CD4-positive, alpha-beta T cell treated with Interleukin-12 subunit alpha and Interleukin-12 subunit beta, for 1 hour (primary cell): ENCODE measurements at regions not wholly inside any gene's neighbourhood (a gene's known extent, or its start where the extent isn't known, plus 50 kb on each side); places are given as distances from the start of the nearest gene placed in this dataset.

ENCODE experiments used
- DNase-seq: peaks from one replicate; pipeline ENCODE4 v3.0.0-alpha.2; 2020

DNA sequence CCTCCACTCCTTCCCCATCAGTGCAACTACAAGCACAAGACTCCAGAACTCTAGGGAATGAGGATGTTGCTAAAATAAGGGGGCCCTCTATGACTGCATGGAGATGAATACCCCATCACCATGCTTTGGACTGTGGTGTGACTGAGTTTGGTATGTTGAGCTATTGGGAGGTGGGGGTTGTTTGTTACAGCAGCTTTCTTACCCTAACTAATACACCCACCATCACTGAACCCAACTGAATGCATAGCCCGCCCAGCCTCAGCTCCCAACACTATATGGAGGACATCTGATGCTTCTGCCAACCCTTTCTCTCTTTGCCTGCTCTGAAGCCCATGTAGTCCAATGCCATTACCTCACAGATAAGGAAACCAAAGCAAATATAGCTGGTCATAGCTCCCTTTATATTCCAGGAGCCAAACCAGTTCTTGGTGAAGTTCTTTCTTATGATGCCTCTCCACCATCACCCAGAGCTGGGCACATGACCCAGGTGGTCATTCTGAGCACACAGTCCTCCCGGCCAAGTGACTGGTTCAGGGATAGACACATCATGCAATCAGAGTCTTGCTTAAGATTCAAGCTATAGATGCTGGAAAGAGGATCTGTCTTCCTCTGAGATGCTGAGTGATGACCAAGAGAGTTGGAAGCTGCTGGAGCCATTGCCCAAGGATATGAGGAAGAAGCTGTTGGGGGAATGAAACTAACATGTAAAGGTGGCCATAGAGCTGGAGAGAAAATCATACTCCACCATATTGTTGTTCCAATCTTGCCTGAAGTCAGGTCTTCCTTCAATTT, 155.6 kb upstream of the HAAO start:
- no peak for DNase-seq

DNA sequence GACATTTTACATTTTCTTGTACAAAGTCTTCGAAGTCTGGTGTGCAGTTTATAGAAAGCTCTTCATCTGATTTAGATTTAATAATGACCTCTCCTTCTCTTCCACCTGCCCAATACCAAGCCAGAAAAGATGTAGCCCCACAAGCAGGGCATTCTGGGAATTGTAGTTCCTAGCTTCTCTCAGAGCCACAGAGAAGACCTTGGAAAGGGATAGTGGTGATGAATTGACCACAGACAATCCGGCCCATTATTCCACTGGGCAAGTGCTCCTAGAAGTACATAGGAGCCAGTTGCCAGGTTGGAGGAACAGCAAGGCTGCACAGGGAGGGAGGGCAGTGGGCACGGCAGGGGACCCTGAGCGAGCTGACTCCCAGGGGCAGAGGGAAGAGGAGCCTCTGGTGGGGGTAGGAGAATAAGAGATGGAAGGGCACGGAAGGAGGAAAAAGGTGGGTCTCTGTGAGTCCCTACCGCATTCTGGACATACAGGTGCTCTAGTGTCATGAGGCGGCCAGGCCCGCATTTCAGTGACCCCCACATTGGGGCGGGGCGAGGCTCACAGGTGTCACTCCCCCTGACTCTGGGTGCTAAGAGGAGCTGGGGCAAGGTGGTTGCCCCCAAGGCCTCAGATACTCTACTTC, 152.5 kb upstream of the HAAO start:
- no peak for DNase-seq

DNA sequence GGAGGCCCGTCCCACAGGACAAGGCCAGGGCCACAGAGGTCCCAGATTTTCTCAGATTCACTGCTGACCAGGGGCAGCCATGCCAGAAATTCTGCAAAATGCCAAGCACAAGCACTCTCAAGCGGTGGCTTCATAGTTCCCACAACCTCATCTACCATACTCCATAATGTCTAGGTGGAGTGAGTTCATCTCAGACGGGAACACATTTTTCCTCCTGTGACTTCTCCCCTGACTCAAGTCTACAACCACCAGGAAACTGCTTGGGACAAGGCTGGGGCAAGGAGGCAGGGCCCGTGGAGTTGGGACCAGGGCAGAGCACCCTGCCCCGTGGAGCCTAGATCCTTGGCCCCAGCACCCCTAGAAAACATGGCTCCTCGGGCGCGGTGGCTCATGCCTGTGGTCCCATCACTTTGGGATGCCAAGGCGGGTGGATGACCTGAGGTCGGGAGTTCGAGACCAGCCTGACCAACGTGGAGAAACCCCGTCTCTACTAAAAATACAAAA, 150.7 kb upstream of the HAAO start:
- no peak for DNase-seq

DNA sequence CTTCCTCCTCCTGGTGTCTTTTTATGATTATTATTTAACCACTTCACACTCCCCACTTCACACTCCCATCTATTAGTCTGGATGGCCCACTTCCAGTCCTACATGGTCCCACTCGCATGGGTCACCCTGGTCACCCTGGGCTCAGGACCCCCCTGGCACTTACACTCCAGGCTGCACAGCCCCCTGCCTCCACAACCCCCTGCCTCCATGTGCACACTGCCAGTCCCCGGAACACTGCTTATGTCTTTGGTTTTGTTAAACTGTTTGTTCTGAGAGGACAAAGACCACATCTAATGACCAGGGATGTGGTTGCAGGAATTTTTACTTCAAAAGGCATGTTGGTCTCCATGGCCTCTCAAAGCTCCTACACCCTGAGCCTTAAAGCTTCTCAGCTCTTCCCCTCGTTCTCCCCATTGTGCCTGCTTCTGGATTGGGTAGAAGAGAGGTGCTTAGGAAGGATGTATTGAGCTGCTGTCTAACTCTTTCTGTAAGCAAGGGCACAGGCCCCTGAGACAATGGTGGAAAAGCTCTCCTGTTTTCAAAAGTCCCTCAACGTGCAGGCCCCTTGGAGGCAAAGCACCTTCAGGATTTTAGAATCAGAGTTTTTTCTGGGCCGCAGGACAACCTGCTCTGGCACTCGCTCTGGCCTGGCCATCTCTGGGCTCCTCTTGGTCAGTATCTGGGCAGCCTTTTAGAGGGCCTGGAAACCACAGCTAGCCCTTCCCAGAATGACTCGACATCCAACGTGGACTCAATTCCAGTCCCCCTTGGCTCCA, 150.0 kb upstream of the HAAO start:
- DNase-seq = no peak

DNA sequence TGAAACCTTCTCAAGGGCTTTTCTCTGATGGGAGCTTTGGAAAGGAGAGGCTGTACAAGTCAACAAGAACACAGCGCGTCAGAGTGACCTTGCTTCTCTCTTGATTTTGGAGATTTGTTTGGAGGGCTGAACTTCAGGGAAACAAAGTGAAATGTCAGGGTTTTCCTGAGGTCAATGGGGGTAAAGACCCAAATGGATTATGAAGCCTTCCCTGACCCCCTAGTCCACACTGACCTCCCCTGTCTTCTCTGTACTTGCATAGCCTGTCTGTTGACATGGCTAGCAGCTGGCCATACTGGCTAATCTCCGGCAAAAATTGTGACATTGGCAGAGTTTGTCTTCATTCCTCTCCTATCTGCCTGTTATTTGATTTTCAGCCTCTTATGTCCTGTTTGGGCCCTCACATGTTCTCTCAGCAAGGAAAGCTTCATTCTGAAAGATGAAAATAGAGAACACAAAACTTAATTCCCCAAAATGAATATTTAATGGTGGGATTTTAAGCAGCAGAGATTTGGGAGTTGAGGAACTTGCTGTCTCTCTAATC, 149.3 kb upstream of the HAAO start:
- DNase-seq = no peak

DNA sequence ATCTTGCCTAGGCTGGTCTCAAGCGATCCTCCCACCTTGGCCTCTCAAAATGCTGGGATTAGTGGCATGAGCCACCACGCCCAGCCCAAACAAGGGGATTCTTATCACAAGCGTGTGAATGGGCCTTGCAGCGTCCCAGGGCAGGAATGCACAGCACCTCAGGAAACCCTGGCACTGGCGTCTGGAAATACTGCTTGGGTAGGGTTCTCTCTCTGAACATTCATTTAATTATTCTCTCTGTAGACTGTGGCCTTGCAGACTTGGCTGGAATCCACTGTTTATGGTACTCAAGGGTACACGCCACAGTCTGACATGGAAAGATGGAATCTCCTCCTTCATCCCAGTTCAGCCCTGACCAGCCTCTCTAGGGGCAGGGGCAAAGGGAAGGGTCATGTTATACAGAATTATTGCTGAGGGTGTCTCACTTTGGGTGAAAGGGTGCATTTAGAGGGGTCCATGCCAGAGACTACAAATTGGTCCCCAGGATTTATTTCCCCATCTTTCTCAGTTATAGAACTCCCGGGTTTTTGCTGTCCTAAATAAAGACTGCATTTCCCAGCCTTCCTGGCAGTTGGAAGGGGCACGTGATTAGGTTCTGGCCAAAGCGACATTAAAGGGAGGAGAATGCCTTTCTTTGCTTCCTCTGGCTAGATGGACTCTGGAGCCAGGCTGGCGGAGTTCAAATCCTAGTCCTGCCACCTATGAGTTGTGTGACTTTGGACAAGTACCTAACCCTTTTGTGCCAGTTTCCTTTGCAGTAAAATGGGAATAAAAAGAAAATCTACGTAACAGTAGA, 147.2 kb upstream of the HAAO start:
- no peak for DNase-seq

DNA sequence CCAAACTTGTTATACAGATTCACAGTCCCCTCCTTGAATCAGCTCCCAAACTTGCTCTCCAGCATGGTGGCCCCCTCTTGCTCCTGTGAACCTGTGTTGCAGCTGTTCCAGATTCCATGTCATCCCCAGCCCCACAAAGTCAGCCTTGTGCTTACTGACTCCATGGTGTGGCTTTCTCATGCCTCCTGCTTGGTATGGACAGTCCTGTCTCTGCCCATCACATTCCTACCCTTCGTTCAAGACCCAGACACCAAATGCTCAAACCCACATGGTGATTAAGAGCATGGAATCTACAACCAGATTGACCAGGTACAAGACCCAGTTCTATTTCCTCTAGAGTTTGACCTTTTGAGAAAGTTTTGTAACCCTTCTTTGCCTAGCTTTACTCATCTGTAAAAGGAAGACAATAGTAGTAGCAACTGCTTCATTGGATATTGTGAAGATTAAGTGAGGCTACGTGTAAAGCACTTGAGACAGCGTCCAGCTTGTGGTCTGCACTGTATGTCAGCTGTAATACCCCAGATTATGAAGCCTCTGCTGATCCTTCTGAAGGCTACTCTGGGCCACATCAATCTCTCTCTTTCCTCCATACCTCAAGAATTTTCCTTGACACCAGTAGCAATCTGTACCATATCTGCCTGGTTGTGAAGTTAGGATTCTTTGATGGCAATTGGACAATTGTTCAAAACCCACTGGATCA, 146.4 kb upstream of the HAAO start:
- DNase-seq = no peak

DNA sequence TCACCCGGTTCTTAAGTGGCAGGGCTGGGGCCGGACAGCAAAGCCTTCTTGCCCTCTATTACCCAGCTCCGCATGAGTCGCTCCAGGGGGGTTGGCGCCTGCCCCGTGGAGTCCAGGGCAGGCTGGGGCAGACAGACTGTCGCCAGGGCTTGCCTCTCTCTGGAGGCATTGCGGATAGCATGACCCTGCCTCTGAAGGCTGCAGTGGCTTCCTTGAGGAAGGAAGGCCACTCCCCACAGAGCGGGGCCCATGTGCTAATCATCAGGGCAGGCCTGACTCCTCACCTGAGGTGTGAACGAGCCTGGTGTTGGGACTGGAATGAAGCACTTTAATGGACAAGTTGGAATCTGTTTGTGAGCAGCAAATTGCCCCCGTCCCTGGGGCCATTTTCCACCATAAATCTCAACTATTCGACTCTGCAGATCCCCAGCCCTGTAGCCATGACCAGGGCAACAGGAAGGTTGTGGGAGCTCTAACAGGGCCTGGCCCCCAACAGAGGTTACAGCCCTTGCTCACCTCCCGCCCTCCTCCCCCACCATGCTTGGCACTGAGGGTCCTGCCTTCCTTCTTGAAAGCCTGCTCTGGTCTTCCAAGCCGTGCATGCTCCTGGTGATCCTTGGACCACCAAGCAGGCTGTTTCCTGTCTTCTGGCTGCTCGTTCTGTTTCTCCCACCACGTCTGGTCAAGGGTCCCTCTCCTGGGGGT, 144.9 kb upstream of the HAAO start:
- DNase-seq = no peak

DNA sequence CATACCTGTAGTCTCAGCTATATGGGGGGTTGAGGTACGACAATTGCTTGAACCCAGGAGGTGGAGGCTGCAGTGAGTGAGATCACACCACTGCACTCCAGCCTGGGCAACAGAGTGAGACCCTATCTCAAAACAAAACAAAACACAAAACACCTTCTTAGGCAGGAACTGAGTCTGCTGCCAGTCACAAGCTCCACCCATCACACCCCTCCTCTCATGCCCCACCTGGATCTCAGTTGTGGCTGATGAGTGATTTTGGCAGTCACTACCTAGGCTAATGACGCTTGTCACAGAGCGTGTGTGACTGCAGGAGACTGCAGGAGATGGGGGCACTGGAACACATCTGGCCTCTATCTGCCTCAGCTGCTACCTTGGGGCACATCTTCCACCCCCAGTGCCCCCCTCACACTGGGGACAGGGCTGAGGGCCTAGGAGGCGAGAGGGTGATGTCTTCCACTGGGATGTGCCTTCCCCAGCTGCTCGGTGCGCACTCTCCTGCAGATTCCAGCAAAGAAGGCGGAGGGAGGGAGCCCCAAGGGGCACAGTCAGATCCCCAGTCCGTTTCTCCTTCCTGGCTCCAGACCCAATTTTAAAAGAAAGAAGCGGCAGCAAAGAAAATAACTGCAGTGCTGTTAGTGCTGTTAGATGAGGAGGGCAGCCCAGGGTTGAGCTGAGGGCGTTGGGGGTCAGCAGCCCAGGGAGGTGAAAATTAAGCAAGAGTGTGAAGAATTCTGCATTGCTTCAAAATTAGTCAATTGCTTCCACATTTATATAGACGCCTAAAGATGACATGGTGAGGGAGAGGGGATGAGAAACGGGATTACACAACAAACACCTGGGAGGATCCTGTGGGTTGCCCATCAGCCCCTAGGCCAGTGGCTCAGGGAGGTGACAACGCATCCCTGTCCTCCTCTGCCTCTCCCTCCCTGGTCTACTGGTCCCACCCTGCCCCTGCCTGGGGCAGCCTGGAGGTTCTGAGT, 143.6 kb upstream of the HAAO start:
- no peak for DNase-seq

DNA sequence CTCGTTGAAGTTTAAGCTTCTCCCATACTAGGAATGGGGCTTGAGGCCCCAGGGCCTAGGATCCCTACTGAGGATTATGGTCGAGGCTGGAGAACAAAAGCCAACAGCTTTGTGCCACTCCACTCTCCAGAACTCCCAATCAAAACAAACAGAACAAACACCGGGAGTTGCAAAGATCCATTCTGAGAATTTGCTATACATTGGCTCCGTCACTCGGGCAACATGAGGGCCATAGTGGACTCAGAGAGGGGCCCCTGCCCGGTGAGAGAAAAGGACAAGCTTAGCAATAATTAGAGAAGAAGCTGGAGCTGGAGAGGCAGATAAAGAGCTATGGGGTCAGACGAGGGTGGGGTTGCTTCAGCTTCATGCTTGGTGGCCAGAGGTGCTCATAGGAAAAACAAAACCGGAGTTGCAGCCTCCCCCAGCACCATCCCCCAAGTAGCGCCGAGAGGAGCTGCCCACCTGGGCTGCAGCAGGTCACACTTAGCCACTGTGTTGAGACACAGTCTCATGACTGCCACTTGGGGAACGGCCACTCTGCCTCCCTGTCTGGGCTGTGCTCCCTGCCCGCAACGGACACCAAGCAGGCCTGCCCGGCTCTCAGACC, 142.3 kb upstream of the HAAO start:
- DNase-seq = no peak

DNA sequence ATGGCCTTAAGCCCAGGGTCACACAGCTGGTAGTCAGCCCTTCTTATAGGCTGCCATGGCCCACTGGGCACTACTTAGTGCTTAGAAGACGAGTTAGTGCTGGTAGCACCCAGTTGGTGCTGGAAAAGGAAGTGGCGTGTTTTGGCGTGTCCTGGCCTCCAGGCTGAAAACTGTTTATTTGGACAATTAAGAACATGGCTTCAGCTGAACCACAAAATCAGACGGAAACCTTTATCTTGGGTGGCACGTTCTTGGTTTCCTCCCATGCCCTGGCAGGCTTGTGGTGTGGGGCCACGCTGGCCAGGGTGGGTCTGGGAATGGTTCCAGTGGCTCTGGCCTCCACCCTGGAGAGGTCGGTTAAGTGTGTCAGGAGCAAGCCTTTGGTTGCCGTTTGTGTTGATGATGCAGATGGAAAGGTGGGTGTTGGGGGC, 141.5 kb upstream of the HAAO start:
- DNase-seq = no peak

DNA sequence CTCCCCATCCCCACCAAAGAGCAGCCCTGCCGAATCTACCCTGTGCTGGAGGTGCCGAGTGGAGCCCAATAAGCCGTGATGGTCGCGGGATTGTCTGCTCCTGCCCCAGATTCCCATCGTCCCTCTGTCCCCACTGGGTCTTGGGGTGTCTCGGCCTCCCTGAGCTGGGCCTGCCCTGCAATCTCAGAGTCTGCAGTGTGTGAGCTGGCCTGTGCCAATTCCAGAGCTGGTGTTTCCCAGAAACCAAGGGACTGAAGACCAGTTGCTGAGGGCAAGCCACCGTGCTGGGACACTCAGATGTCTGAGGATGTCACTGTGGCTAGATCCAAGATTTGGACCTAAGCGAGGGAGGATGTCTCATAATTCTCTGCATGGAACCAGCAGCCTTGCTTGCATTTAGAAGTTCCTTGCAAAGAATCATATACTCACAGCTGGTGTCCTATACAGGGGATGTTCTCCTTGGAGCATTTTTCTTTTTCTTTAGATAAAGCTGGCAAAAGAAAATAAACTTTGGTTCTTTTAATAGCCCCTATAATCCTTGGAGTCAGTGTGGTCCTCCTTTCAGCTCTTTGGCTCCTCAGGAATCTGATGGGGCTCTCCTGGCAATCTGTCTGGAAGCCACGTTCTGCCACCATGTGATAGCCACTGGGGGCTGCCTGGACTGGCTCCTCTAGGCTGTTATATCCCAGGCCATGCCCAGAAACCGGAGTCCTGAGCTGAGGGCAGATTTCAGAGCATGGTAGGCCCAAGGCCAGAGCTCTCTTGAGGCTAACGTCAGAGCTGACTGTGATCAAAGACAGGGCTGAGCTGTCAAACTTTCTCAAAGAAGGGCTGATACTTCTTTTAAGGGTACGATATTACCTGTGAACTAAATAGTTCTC, 140.1 kb upstream of the HAAO start:
- DNase-seq = no peak

DNA sequence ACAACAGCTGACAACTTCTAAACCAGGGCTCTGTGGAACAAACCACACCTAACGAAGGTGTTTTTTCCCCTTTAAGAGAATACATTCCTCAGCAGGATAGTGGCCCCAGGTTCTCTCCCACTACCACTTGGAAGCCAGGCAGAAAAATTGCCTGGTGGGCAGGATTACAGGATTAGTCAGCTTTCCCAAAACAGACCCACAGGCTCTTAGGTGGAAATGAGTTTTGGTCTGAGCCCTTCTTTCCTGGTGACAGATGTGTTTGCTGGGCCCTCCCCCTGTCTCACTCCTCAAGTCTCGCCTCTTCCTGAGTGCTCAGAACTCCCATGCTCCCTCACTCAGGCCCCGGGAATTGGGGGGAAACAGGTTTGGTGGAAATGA, 139.4 kb upstream of the HAAO start:
- no peak for DNase-seq

DNA sequence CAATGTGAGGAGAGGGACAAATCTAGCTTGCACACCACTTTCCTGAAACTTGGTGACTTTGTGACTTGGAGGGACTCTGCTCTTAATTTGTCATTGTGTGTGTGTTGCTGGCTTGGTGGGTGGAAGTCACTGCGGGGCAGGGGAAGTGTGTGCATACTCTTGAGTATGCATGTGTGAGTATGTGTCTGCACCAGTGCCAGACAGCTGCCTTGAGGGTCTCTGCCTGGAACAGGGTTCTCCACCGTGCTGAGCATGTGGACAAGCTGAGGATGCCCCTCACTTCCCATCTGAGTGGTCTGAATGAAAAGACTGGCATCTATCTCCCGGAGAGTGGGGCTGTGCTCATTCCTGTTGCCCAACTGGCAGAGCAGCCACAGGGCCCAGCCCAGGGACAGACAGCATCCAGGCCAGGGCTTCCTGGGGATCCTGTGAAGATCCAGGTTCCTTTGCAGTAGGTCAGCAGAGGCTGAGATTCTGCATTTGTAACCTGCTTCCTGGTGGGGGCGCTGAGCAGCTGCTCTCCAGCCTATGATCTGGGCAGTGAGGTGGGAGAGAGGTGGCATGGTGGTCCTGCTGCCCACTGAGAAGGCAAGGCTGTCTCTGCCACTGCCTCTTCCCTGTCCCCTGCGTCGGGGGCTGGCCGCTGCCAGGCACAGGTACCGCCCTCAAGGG, 138.9 kb upstream of the HAAO start:
- DNase-seq = no peak

DNA sequence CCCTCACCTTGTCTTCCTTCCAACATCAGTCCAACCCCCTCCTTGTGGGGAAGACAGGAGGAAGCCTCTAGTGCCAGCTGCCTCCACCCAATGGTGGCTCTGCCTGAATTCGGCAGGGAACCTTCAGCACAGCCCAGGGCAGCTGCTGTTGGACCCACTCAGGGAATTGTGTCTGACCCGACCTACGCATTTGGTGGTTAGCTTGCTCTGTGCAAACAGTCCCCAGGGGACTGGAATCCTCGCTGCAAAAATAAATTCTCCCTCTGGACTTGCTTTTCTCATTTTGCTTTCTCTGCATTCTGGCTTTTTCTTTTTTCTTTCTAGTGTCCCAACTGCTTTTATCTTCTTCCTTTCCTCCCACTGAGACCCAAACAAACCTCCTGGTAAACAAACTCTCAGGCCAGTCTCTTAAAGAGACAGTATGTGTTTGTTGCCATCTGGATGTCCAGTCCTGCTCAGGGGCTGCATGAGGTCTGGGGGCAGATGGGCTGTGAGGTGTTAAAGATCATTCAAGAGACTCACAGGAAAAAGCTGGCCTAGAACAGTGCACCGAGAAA, 137.7 kb upstream of the HAAO start:
- DNase-seq = no peak

DNA sequence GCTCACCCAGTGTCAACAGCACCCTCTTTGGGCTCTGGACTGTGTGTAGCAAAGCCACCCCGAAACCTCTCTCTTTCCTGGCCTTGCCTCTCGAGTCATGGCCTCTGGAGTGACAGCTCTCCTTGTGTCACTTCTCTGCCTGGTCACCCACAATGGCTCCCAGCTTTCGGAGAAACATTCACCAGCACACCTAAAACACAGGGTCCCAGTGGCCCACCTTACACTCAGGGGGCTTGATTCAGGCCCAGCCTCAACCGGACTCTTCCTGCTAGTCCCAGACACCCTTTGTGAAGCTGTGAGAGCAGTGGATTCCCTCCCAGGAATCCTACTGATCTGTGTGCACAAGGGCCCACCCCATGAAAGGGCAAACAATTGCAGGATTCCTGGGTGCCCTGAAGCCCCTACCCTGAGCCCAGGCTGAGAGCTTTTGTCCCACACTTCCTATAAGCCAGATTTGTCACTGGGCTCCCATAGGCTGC, 137.2 kb upstream of the HAAO start:
- DNase-seq = no peak
